Neural cell (in vitro differentiated cells): ENCODE measurements at regions not wholly inside any gene's neighbourhood (a gene's known extent, or its start where the extent isn't known, plus 50 kb on each side); places are given as distances from the start of the nearest gene placed in this dataset.

ENCODE experiments used
- H2AFZ ChIP-seq: fragments of 200-600, 300-800 bp; sonication (generic), shearing (Covaris generic); 2 replicates; pipeline ENCODE4 v1.6.0; 2014; ENCODE audit warnings: low read depth, mild to moderate bottlenecking, antibody characterized with exemption, low read length, moderate library complexity
- H3F3A ChIP-seq: fragments of 200-600 bp; shearing (Covaris generic); 2 replicates; pipeline ENCODE4 v1.6.1; 2016; ENCODE audit warnings: mild to moderate bottlenecking, moderate library complexity, mixed read lengths, antibody characterized with exemption, low read length; ENCODE audit not compliant: insufficient read depth, poor library complexity, severe bottlenecking
- H3K27ac ChIP-seq: fragments of 200-600, 300-800 bp; sonication (generic), shearing (Covaris generic); 2 replicates; pipeline ENCODE4 v1.5.1; 2014; ENCODE audit warnings: mild to moderate bottlenecking, low read length, moderate library complexity
- H3K27me3 ChIP-seq: fragments of 300-800, 200-600 bp; sonication (generic), shearing (Covaris generic); 2 replicates; pipeline ENCODE4 v1.6.0; 2014; ENCODE audit warnings: mild to moderate bottlenecking, low read depth, low read length, moderate library complexity; ENCODE audit not compliant: insufficient read depth
- H3K36me3 ChIP-seq: fragments of 300-800, 200-600 bp; sonication (generic), shearing (Covaris generic); 2 replicates; pipeline ENCODE4 v1.5.1; 2014; ENCODE audit warnings: mild to moderate bottlenecking, antibody characterized with exemption, low read length, moderate library complexity; ENCODE audit not compliant: insufficient read depth
- H3K4me2 ChIP-seq: fragments of 300-800, 200-600 bp; sonication (generic), shearing (Covaris generic); 2 replicates; pipeline ENCODE4 v1.6.0; 2014; ENCODE audit warnings: mild to moderate bottlenecking, low read length
- H3K4me3 ChIP-seq: fragments of 300-800, 200-600 bp; sonication (generic), shearing (Covaris generic); 2 replicates; pipeline ENCODE4 v1.5.1; 2014; ENCODE audit warnings: mild to moderate bottlenecking, low read length, moderate library complexity
- H3K79me2 ChIP-seq: fragments of 200-600 bp; shearing (Covaris generic); replicated peaks from 2 replicates; pipeline ENCODE4 v1.6.0; 2014; ENCODE audit warnings: mild to moderate bottlenecking, low read length, moderate library complexity; ENCODE audit not compliant: insufficient read depth
- H3K9ac ChIP-seq: fragments of 300-800, 200-600 bp; sonication (generic), shearing (Covaris generic); 2 replicates; pipeline ENCODE4 v1.6.1; 2016; ENCODE audit warnings: mild to moderate bottlenecking, low read length, mixed read lengths
- H3K9me2 ChIP-seq: fragments of 200-600 bp; shearing (Covaris generic); 2 replicates; pipeline ENCODE4 v1.6.1; 2016; ENCODE audit warnings: mild to moderate bottlenecking, low read length, mixed read lengths; ENCODE audit not compliant: insufficient read depth
- H3K9me3 ChIP-seq: fragments of 200-600, 300-800 bp; sonication (generic), shearing (Covaris generic); 2 replicates; pipeline ENCODE4 v1.6.1; 2016; ENCODE audit warnings: mild to moderate bottlenecking, mixed run types, low read length, moderate library complexity, mixed read lengths
- H4K20me1 ChIP-seq: fragments of 200-600 bp; shearing (Covaris generic); 2 replicates; pipeline ENCODE4 v1.6.1; 2016; ENCODE audit warnings: mild to moderate bottlenecking, mixed run types; ENCODE audit not compliant: insufficient read depth
- EP300 ChIP-seq: fragments of 450-650 bp; conservative IDR thresholded peaks from 2 replicates; pipeline ENCODE4 v1.6.1; 2014; ENCODE audit warnings: antibody characterized with exemption, mild to moderate bottlenecking, moderate library complexity; ENCODE audit not compliant: poor library complexity, severe bottlenecking
- EZH2 ChIP-seq: fragments of 200-600, 300-800 bp; shearing (Covaris generic), sonication (generic); IDR thresholded peaks from 2 replicates; pipeline ENCODE4 v1.6.1; 2014; ENCODE audit warnings: antibody characterized with exemption, low read length, borderline replicate concordance, mild to moderate bottlenecking; ENCODE audit not compliant: insufficient read depth, poor library complexity, severe bottlenecking
- MXI1 ChIP-seq: fragments of 450-650 bp; conservative IDR thresholded peaks from 2 replicates; pipeline ENCODE4 v1.6.1; 2014; ENCODE audit warnings: antibody characterized with exemption, mild to moderate bottlenecking; ENCODE audit not compliant: poor library complexity, severe bottlenecking
- POLR2AphosphoS5 ChIP-seq: IDR thresholded peaks from 2 replicates; pipeline ENCODE4 v1.6.1; 2012
- RAD21 ChIP-seq: fragments of 450-650 bp; conservative IDR thresholded peaks from 2 replicates; pipeline ENCODE4 v1.6.1; 2014; ENCODE audit warnings: antibody characterized with exemption, mild to moderate bottlenecking, moderate library complexity
- REST ChIP-seq: IDR thresholded peaks from 2 replicates; pipeline ENCODE4 v1.6.1; 2012; ENCODE audit warnings: borderline replicate concordance
- SMC3 ChIP-seq: fragments of 450-650 bp; conservative IDR thresholded peaks from 2 replicates; pipeline ENCODE4 v1.6.1; 2014; ENCODE audit warnings: antibody characterized with exemption, mild to moderate bottlenecking, moderate library complexity; ENCODE audit not compliant: poor library complexity
- TAF1 ChIP-seq: IDR thresholded peaks from 2 replicates; pipeline ENCODE4 v1.6.1; 2012; ENCODE audit warnings: low read depth
- TF ChIP-seq, protein P1 (sequence below): fragments of 450-650 bp; IDR thresholded peaks from 2 replicates; pipeline ENCODE4 v1.5.1; 2014; ENCODE audit warnings: antibody characterized with exemption, mild to moderate bottlenecking, moderate library complexity; ENCODE audit not compliant: poor library complexity, severe bottlenecking

DNA sequence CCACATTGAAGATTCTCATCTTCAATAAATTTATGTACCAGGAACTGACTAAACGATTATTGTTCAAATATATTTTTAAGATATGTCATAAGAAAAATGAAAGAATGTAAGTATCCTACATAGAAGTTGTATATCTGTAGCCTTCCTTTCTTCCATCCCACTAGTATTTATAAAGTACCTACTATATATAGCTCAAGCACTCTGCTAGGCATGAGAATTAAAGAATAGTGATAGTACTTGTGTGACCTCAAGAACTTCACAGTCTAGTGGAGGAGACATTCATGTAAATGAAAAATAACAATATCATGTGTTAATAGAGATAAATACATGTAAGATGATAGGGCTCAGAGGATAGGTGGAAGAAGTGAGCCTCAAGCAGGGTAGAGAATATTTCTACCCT is 201.0 kb upstream of the HMHB1 start:
- no peaks in the 10 kb centered on the region for H3F3A ChIP-seq
- H3K4me2 ChIP-seq, result no peak overlapping the region
- H4K20me1 ChIP-seq, result no peaks in the 10 kb centered on the region
- no peak overlapping the region for H2AFZ ChIP-seq
- no peak overlapping the region for H3K27ac ChIP-seq
- H3K9ac ChIP-seq, result no peak overlapping the region
- no peaks in the 10 kb centered on the region for H3K9me3 ChIP-seq
- no peaks in the 10 kb centered on the region for H3K36me3 ChIP-seq
- H3K9me2 ChIP-seq, result no peaks in the 10 kb centered on the region
- H3K27me3 ChIP-seq, result no peaks in the 10 kb centered on the region
- H3K4me3 ChIP-seq, result no peak overlapping the region
- TF ChIP-seq SMC3, result no peak
- no peak for TF ChIP-seq TAF1
- TF ChIP-seq RAD21, result no peak
- TF ChIP-seq EZH2, result no peak
- TF ChIP-seq POLR2AphosphoS5, result no peak
- H3K79me2 ChIP-seq, result no peaks in the 10 kb centered on the region

- TF ChIP-seq POLR2AphosphoS5 (no peak), TAF1 (no peak), EP300 (no peak), EZH2 (no peak), REST (no peak), SMC3 (no peak), RAD21 (no peak), MXI1 (no peak)
- TF ChIP-seq, protein P1, sequence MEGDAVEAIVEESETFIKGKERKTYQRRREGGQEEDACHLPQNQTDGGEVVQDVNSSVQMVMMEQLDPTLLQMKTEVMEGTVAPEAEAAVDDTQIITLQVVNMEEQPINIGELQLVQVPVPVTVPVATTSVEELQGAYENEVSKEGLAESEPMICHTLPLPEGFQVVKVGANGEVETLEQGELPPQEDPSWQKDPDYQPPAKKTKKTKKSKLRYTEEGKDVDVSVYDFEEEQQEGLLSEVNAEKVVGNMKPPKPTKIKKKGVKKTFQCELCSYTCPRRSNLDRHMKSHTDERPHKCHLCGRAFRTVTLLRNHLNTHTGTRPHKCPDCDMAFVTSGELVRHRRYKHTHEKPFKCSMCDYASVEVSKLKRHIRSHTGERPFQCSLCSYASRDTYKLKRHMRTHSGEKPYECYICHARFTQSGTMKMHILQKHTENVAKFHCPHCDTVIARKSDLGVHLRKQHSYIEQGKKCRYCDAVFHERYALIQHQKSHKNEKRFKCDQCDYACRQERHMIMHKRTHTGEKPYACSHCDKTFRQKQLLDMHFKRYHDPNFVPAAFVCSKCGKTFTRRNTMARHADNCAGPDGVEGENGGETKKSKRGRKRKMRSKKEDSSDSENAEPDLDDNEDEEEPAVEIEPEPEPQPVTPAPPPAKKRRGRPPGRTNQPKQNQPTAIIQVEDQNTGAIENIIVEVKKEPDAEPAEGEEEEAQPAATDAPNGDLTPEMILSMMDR, result no peak
- H3K9ac ChIP-seq, result no peak overlapping the region
- H4K20me1 ChIP-seq, result no peaks in the 10 kb centered on the region
- no peaks in the 10 kb centered on the region for H3K36me3 ChIP-seq
- H3K9me2 ChIP-seq, result no peaks in the 10 kb centered on the region
- no peak overlapping the region for H3K27ac ChIP-seq
- H3K79me2 ChIP-seq, result no peaks in the 10 kb centered on the region
- H3K4me3 ChIP-seq, result no peak overlapping the region
- no peaks in the 10 kb centered on the region for H3F3A ChIP-seq
- H3K4me2 ChIP-seq, result no peak overlapping the region
- no peak overlapping the region for H2AFZ ChIP-seq
- no peaks in the 10 kb centered on the region for H3K9me3 ChIP-seq
- no peaks in the 10 kb centered on the region for H3K27me3 ChIP-seq
Measured at GRCh38 chr5:143606043-143606752, 202.7 kb upstream of the NR3C1 start.
